GM12878 (cell line): ENCODE measurements at regions not wholly inside any gene's neighbourhood (a gene's known extent, or its start where the extent isn't known, plus 50 kb on each side); places are given as distances from the start of the nearest gene placed in this dataset.

ENCODE experiments used
- ATAC-seq: fragments of 200-7000 bp; cut with Tn5 transposase; 3 replicates; pipeline ENCODE4 v1.9.1; 2020; ENCODE audit warnings: mild to moderate bottlenecking, moderate library complexity
- BruUV-seq: library from RNA; stranded (reverse); fragments of 400-500 nt; replicated peaks from 2 replicates; lab custom pipeline; 2021; lab: Mats Ljungman, UMichigan
- CTCF ChIA-PET: fragments of 300-600 bp; sonication (Branson Sonifier 250); formaldehyde crosslinking; extraction: SDS; loops from one replicate; lab custom pipeline; 2021; ENCODE audit warnings: inconsistent platforms; lab: Yijun Ruan, JAX
- POLR2A ChIA-PET: fragments of 350-600 bp; formaldehyde crosslinking; extraction: SDS; loops from one replicate; lab custom pipeline; 2021; ENCODE audit warnings: inconsistent platforms; lab: Charles Lee
- RAD21 ChIA-PET: fragments of 300-600 bp; sonication (Branson Sonifier 250); formaldehyde crosslinking; loops from one replicate; lab custom pipeline; 2023; ENCODE audit warnings: antibody characterized with exemption; ENCODE audit not compliant: unreplicated experiment; lab: Charles Lee
- SMC1A ChIA-PET: fragments of 300-600 bp; sonication (Branson Sonifier 250); formaldehyde crosslinking; loops from one replicate; lab custom pipeline; 2023; ENCODE audit not compliant: unreplicated experiment, uncharacterized antibody; lab: Charles Lee
- DNase-seq: peaks from one replicate; pipeline ENCODE4 v3.0.0-alpha.2; 2011; ENCODE audit warnings: low read depth, low spot score
- FAIRE-seq: peaks from 3 replicates; lab custom pipeline; 2011; peaks lifted over from hg19 to GRCh38; lab: Jason Lieb, UNC
- H2AFZ ChIP-seq: 2 replicates; pipeline ENCODE4 v1.6.0; 2011; ENCODE audit warnings: low read depth, low read length, control low read depth; ENCODE audit not compliant: control insufficient read depth
- H3K27ac ChIP-seq: 2 replicates; pipeline ENCODE4 v1.5.1; 2011; ENCODE audit warnings: control low read depth; ENCODE audit not compliant: control insufficient read depth, insufficient read depth
- H3K27me3 ChIP-seq, 2 experiments: replicated peaks in 1 of 2; 2 replicates each; pipeline versions ENCODE4 v1.6.0 to v1.6.1; 2011; ENCODE audit warnings: low read length in 1 of 2; ENCODE audit not compliant: control insufficient read depth in 2 of 2, insufficient read depth in 2 of 2
- H3K36me3 ChIP-seq, 2 experiments: 2 replicates each; pipeline ENCODE4 v1.5.1; 2011; ENCODE audit warnings: low read length in 1 of 2; ENCODE audit not compliant: control insufficient read depth in 2 of 2, insufficient read depth in 2 of 2
- H3K4me1 ChIP-seq: 2 replicates; pipeline ENCODE4 v1.6.1; 2011; ENCODE audit warnings: mild to moderate bottlenecking, low read length, moderate library complexity, mixed read lengths; ENCODE audit not compliant: control insufficient read depth, insufficient read depth
- H3K4me2 ChIP-seq: 2 replicates; pipeline ENCODE4 v1.6.0; 2011; ENCODE audit warnings: control low read depth; ENCODE audit not compliant: control insufficient read depth, insufficient read depth
- H3K4me3 ChIP-seq: fragments of 200-600 bp; sonication (generic); 2 replicates; pipeline ENCODE4 v1.5.1; 2016
- H3K79me2 ChIP-seq: 2 replicates; pipeline ENCODE4 v1.6.0; 2011; ENCODE audit warnings: low read length; ENCODE audit not compliant: control insufficient read depth, insufficient read depth
- H3K9ac ChIP-seq: 2 replicates; pipeline ENCODE4 v1.8.0; 2011; ENCODE audit warnings: low read length, control low read depth, mixed read lengths; ENCODE audit not compliant: control insufficient read depth, insufficient read depth
- H3K9me3 ChIP-seq: replicated peaks from 3 replicates; pipeline ENCODE4 v1.5.1; 2011; ENCODE audit warnings: mild to moderate bottlenecking, low read length; ENCODE audit not compliant: control insufficient read depth, insufficient read depth
- H4K20me1 ChIP-seq: 2 replicates; pipeline ENCODE4 v1.6.0; 2011; ENCODE audit not compliant: control insufficient read depth, insufficient read depth
- SMAD1 ChIP-seq: fragments of 450-650 bp; IDR thresholded peaks from 2 replicates; pipeline ENCODE4 v1.6.1; 2018; ENCODE audit warnings: mild to moderate bottlenecking, low read depth; ENCODE audit not compliant: partially characterized antibody
- in situ Hi-C: fragments of 300-500 bp; cut with MboI; formaldehyde crosslinking; loops from 9 replicates; pipeline ENCODE4 v1.14.3; 2018; ENCODE audit warnings: mixed read lengths
- intact Hi-C: fragments of 100-400 bp; cut with micrococcal nuclease; formaldehyde crosslinking; loops from one replicate; pipeline ENCODE4 v1.14.2; 2022; ENCODE audit not compliant: unreplicated experiment
- TF ChIP-seq, protein P1 (sequence below): IDR thresholded peaks from 2 replicates; pipeline ENCODE4 v1.6.1; 2011; ENCODE audit warnings: low read depth, mild to moderate bottlenecking, low read length, moderate library complexity, borderline replicate concordance; ENCODE audit errors: extremely low read depth
- TF ChIP-seq, protein P2 (sequence below): fragments of 450-650 bp; formaldehyde crosslinking; IDR thresholded peaks from 2 replicates; pipeline ENCODE4 v1.5.0; 2022; ENCODE audit warnings: mild to moderate bottlenecking, missing genetic modification characterization

DNA sequence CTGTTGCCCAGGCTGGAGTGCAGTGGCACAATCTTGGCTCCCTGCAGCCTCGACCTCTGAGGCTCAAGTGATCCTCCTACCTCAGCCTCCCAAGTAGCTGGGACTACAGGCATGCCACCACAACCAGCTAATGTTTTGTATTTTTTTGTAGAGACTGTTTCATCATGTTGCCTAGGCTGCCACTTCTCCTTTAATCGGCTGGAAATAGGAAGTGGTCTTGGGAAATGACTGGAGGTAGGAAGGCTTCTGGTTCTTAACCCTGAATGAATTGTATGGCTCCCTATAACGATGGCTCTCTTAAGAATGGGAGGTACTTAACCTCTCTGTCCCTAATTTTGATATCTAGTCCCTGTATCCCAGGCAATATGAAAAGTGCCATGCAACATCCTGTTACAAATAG is 113.9 kb upstream of the USP15 start (continued):
- TF ChIP-seq SMAD1, result no peak
- TF ChIP-seq, protein P1, sequence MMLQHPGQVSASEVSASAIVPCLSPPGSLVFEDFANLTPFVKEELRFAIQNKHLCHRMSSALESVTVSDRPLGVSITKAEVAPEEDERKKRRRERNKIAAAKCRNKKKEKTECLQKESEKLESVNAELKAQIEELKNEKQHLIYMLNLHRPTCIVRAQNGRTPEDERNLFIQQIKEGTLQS, result no peak
- TF ChIP-seq, all 136 proteins: peak for 0

DNA sequence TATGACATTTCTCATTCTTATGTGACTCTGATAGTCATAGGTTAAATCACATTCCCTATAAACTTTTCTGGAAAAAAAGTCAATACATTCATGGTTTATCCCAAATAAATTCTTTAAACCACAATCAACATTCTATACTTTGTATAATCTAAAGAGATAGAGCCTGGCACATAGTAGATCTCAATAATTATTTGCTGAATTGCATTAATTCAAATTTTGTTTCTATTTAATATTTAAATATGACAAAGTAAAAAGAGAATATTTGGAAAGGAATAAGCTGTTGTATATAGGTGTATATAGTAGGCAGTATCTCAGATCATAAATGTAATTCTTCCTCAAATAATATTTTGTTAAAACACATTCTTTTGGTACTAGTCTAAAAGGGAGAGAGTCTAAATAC is 102.2 kb upstream of the USP15 start:
- ChIA-PET CTCF (no interaction called here), POLR2A (no interaction called here), SMC1A (interaction anchor here (1.5 kb wide), 1 partner anchor 9 kb away, joined by 3 read pairs; no protein-coding TSS in a partner anchor)
- no peak for FAIRE-seq
- H4K20me1 ChIP-seq, result no peaks in the 10 kb centered on the region
- TF ChIP-seq, protein P2, sequence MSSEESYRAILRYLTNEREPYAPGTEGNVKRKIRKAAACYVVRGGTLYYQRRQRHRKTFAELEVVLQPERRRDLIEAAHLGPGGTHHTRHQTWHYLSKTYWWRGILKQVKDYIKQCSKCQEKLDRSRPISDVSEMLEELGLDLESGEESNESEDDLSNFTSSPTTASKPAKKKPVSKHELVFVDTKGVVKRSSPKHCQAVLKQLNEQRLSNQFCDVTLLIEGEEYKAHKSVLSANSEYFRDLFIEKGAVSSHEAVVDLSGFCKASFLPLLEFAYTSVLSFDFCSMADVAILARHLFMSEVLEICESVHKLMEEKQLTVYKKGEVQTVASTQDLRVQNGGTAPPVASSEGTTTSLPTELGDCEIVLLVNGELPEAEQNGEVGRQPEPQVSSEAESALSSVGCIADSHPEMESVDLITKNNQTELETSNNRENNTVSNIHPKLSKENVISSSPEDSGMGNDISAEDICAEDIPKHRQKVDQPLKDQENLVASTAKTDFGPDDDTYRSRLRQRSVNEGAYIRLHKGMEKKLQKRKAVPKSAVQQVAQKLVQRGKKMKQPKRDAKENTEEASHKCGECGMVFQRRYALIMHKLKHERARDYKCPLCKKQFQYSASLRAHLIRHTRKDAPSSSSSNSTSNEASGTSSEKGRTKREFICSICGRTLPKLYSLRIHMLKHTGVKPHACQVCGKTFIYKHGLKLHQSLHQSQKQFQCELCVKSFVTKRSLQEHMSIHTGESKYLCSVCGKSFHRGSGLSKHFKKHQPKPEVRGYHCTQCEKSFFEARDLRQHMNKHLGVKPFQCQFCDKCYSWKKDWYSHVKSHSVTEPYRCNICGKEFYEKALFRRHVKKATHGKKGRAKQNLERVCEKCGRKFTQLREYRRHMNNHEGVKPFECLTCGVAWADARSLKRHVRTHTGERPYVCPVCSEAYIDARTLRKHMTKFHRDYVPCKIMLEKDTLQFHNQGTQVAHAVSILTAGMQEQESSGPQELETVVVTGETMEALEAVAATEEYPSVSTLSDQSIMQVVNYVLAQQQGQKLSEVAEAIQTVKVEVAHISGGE, result no peak
- TF ChIP-seq, all 136 proteins: peak for 0
- no peaks in the 10 kb centered on the region for H3K9me3 ChIP-seq
- intact Hi-C loops, result no loop called here
- H3K27ac ChIP-seq, result no peak overlapping the region
- ATAC-seq (no peak), DNase-seq (no peak)
- RAD21 ChIA-PET, result interaction anchor here (0.6 kb wide), 1 partner anchor 12 kb away, joined by 3 read pairs; no protein-coding TSS in a partner anchor
- H2AFZ ChIP-seq, result no peak overlapping the region
- no peaks in the 10 kb centered on the region for H3K79me2 ChIP-seq
- H3K27me3 ChIP-seq, result no peaks in the 10 kb centered on the region
- no peak overlapping the region for H3K4me2 ChIP-seq
- H3K36me3 ChIP-seq, result no peaks in the 10 kb centered on the region
- H3K4me3 ChIP-seq, result no peak overlapping the region
- in situ Hi-C loops, result no loop called here
- no TSS peak for BruUV-seq
- H3K9ac ChIP-seq, result no peak overlapping the region
- H3K4me1 ChIP-seq, result no peaks in the 10 kb centered on the region
